ENCODE measurements at regions not wholly inside any gene's neighbourhood (a gene's known extent, or its start where the extent isn't known, plus 50 kb on each side); places are given as distances from the start of the nearest gene placed in this dataset.

DNA sequence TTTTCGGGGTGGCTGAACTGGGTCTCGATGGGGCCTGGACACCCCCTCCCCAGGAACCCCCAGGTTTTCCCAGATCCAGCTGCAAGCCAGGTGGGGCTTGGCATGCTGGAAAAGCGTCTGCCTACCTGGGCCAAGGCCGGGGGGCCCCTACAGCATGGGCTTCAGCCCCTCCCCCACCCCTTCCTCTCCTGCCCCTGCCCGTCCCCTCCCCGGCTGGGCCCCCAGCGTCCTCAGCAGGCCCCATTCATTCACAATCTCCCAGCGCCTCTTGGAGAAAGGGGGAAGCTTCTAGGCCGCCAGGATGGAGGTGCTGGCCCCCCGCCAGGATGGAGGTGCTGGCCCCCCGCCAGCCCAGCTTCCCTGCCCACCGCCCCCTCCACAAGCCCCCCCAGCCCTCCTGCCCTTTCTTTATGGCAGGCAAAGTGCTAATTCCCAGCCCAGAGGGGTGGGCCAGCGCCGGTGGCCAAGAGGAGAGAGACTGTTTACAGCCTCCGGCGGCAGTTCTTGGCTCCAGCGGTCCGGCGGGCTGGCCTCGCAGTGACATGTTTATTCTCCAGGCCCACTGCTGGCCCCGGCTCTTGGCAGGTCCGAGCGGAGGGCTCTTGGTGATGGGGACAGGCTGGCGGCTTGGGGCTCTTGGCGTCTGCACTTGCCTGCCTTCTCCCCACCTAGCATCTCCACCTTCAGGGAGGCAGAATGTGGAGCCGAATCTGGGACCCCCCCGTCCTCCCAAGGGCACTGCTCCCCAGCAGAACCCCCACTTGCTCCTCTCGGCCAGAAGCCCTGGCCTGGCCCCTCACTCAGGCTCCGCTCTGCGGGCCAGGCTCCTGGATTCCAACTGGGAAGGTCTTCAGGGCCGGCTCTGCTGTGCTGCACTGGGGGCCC lies 94.4 kb upstream of the CIBAR2 start:
- TF ChIP-seq, protein P1, sequence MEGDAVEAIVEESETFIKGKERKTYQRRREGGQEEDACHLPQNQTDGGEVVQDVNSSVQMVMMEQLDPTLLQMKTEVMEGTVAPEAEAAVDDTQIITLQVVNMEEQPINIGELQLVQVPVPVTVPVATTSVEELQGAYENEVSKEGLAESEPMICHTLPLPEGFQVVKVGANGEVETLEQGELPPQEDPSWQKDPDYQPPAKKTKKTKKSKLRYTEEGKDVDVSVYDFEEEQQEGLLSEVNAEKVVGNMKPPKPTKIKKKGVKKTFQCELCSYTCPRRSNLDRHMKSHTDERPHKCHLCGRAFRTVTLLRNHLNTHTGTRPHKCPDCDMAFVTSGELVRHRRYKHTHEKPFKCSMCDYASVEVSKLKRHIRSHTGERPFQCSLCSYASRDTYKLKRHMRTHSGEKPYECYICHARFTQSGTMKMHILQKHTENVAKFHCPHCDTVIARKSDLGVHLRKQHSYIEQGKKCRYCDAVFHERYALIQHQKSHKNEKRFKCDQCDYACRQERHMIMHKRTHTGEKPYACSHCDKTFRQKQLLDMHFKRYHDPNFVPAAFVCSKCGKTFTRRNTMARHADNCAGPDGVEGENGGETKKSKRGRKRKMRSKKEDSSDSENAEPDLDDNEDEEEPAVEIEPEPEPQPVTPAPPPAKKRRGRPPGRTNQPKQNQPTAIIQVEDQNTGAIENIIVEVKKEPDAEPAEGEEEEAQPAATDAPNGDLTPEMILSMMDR (IDR thresholded peaks at IDR 0.05; ENCODE audit: insufficient read depth, low read depth, low read length): no peak
- ChIA-PET CTCF (no interaction called here), POLR2A (no interaction called here)
- Histone ChIP-seq H3K27me3 (ENCODE audit: control insufficient read depth, insufficient read depth, low read length) (no peaks in the 10 kb centered on the region), H3K4me3 (ENCODE audit: low read depth, low read length) (no peak overlapping the region), H3K36me3 (ENCODE audit: control insufficient read depth, insufficient read depth, low read length) (no peaks in the 10 kb centered on the region)
- no peak for DNase-seq (ENCODE audit: low read depth)

DNA sequence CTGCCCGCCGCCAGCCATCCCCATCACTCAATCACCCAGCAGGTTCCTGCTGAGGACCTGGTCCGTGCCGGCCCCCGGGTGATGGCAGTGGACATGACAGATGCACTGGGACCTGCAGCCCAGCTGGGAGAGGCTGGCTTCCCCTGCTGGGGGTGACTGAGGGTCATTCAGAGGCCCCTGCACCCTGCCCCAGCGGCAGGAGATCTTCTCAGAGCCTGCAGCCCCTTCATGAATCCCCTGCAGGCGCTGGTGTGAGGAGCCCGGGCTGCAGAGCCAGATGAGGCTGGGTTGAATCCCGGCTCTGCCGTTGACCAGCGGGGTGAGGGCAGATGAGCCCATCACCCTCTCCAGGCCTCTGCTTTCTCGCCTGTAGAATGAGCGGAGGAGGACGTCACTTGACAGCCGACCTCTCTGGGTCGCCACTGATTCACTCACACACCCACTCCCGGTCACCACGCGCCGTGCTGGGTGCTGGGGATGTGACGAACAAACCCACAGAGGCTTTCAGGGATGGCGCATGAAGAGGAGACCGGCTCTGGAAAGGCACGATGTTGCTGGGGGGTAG lies 95.2 kb upstream of the CIBAR2 start:
- no peak for DNase-seq (ENCODE audit: low read depth)
- POLR2A ChIA-PET: no interaction called here
- TF ChIP-seq, protein P1 (IDR thresholded peaks at IDR 0.05; ENCODE audit: insufficient read depth, low read depth, low read length): no peak
- no peaks in the 10 kb centered on the region for H3K27me3 ChIP-seq (ENCODE audit: control insufficient read depth, insufficient read depth, low read length)
- H3K4me3 ChIP-seq (ENCODE audit: low read depth, low read length): no peak overlapping the region
- H3K36me3 ChIP-seq (ENCODE audit: control insufficient read depth, insufficient read depth, low read length): no peaks in the 10 kb centered on the region
- CTCF ChIA-PET: no interaction called here

DNA sequence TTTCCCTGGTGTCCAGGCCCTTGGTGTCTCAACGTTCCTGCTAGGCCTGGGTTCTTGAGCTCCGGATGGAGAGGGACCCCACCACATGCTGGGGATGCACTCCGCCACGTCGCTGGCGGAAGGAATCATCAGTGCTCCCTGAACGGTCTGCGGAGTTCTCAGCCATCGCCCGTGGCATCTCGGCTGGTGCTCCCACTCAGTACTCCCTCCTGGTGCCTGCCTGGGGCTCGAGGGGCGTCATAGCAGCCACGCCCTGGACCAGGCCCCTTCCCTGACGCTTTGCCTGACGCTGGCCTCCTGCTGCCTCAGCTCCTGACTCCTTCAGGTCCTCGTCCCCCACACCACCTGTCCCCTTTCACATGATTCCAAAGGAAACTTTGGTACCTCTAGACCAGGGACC lies 95.9 kb upstream of the CIBAR2 start:
- TF ChIP-seq, protein P1 (IDR thresholded peaks at IDR 0.05; ENCODE audit: insufficient read depth, low read depth, low read length): no peak
- CTCF ChIA-PET: no interaction called here
- POLR2A ChIA-PET: no interaction called here
- no peaks in the 10 kb centered on the region for H3K36me3 ChIP-seq (ENCODE audit: control insufficient read depth, insufficient read depth, low read length)
- H3K27me3 ChIP-seq (ENCODE audit: control insufficient read depth, insufficient read depth, low read length): no peaks in the 10 kb centered on the region
- no peak overlapping the region for H3K4me3 ChIP-seq (ENCODE audit: low read depth, low read length)
- DNase-seq (ENCODE audit: low read depth): no peak

DNA sequence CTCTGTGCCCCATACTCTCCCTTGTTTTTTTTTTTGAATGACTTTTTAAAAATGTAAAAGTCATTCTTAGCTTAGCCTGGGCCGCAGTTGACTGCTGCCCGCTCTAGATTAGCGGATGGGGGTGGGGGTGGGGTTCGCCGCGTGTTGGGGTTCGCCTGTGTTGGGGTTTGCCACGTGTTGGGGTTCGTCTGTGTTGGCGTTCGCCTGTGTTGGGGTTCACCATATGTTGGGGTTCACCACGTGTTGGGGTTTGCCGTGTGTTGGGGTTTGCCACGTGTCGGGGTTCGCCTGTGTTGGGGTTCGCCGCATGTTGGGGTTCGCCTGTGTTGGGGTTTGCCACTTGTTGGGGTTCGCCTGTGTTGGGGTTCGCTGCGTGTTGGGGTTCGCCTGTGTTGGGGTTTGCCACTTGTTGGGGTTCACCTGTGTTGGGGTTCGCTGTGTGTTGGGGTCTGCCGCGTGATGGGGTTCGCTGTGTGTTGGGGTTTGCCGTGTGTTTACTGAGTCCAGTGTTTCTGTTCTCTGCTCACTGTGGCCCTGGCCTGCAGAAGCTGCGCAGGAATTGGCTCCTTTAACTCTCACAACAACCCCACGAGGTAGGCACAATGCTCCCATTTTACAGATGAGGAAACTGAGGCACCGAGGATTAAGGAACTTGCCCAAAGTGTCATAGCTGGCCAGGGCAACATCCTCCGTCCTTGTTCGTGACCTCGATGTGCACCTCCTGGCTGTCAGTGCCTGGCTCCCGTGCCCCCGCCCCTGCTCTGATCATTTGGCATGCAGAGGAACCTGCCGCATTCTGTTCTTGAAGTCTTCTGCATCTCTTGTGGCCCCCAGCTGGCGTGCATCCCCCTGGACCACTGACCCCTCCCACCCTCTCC lies 96.6 kb upstream of the CIBAR2 start:
- no peak for DNase-seq (ENCODE audit: low read depth)
- no peaks in the 10 kb centered on the region for H3K36me3 ChIP-seq (ENCODE audit: control insufficient read depth, insufficient read depth, low read length)
- no peaks in the 10 kb centered on the region for H3K27me3 ChIP-seq (ENCODE audit: control insufficient read depth, insufficient read depth, low read length)
- CTCF ChIA-PET: interaction anchor here (0.7 kb wide), 1 partner anchor 36 kb away, joined by 3 read pairs; no protein-coding TSS in a partner anchor
- H3K4me3 ChIP-seq (ENCODE audit: low read depth, low read length): no peak overlapping the region
- POLR2A ChIA-PET: no interaction called here
- TF ChIP-seq, protein P1 (IDR thresholded peaks at IDR 0.05; ENCODE audit: insufficient read depth, low read depth, low read length): no peak

Data from BJ (cell line).